Endothelial cell of umbilical vein (primary cell): ENCODE measurements at regions not wholly inside any gene's neighbourhood (a gene's known extent, or its start where the extent isn't known, plus 50 kb on each side); places are given as distances from the start of the nearest gene placed in this dataset.

Experiments
- BruUV-seq: library from RNA; stranded (reverse); fragments of 400-500 nt; replicated peaks from 2 replicates; lab custom pipeline; 2021; lab: Mats Ljungman, UMichigan
- CTCF ChIA-PET: fragments of 300-600, 350-600 bp; sonication (Branson Sonifier 250); formaldehyde crosslinking; loops from one replicate; lab custom pipeline; 2021; ENCODE audit warnings: antibody characterized with exemption, inconsistent platforms; lab: Charles Lee
- POLR2A ChIA-PET: fragments of 300-600, 350-600 bp; sonication (Branson Sonifier 250); formaldehyde crosslinking; loops from one replicate; lab custom pipeline; 2021; ENCODE audit warnings: antibody characterized with exemption, inconsistent platforms; lab: Charles Lee
- DNase-seq: peaks from one replicate; pipeline ENCODE4 v3.0.0-alpha.2; 2011; ENCODE audit warnings: low read depth, low spot score
- FAIRE-seq: peaks from 2 replicates; lab custom pipeline; 2011; peaks lifted over from hg19 to GRCh38; lab: Jason Lieb, UNC
- H2AFZ ChIP-seq: 2 replicates; pipeline ENCODE4 v1.6.0; 2012; ENCODE audit warnings: low read depth, low read length, control low read depth, inconsistent platforms
- H3K27ac ChIP-seq: 2 replicates; pipeline ENCODE4 v1.5.1; 2011; ENCODE audit warnings: low read depth, mild to moderate bottlenecking, control low read depth, low read length, moderate library complexity; ENCODE audit not compliant: insufficient read depth
- H3K27me3 ChIP-seq, 2 experiments: 2 replicates each; pipeline versions ENCODE4 v1.6.0 to v1.6.1; 2011; ENCODE audit warnings: low read length in 2 of 2, mixed read lengths in 1 of 2; ENCODE audit not compliant: control insufficient read depth in 2 of 2, insufficient read depth in 2 of 2
- H3K36me3 ChIP-seq, 2 experiments: 2 replicates in 1 of 2; 3 replicates in 1 of 2; pipeline ENCODE4 v1.5.1; 2011; ENCODE audit warnings: low read length in 2 of 2, mild to moderate bottlenecking in 1 of 2, moderate library complexity in 1 of 2; ENCODE audit not compliant: control insufficient read depth in 2 of 2, insufficient read depth in 2 of 2; ENCODE audit errors: extremely low read depth in 1 of 2
- H3K4me1 ChIP-seq: 3 replicates; pipeline ENCODE4 v1.5.1; 2011; ENCODE audit warnings: mild to moderate bottlenecking, low read length; ENCODE audit not compliant: control insufficient read depth, insufficient read depth; ENCODE audit errors: extremely low read depth
- H3K4me2 ChIP-seq: 2 replicates; pipeline ENCODE4 v1.6.1; 2011; ENCODE audit warnings: low read length, control low read depth, mixed read lengths; ENCODE audit not compliant: insufficient read depth
- H3K4me3 ChIP-seq, 3 experiments: fragments of 200-600 bp in 1 of 3; sonication (generic), shearing (Covaris generic) in 1 of 3; replicated peaks in 1 of 3; 2 replicates each; pipeline ENCODE4 v1.5.1; 2011 to 2016; ENCODE audit warnings: control low read depth in 3 of 3, low read length in 3 of 3, mild to moderate bottlenecking in 2 of 3, inconsistent platforms in 1 of 3, low read depth in 1 of 3, moderate library complexity in 1 of 3; ENCODE audit not compliant: insufficient read depth in 1 of 3
- H3K79me2 ChIP-seq: 2 replicates; pipeline ENCODE4 v1.6.0; 2012; ENCODE audit warnings: low read length, inconsistent platforms; ENCODE audit not compliant: control insufficient read depth, insufficient read depth
- H3K9ac ChIP-seq: replicated peaks from 2 replicates; pipeline ENCODE3; 2011; ENCODE audit warnings: low read length, control low read depth; ENCODE audit not compliant: insufficient read depth; ENCODE audit errors: extremely low read depth
- H3K9me1 ChIP-seq: replicated peaks from 3 replicates; pipeline ENCODE4 v1.6.0; 2011; ENCODE audit warnings: mild to moderate bottlenecking, low read length; ENCODE audit not compliant: control insufficient read depth, insufficient read depth; ENCODE audit errors: extremely low read depth
- H3K9me3 ChIP-seq: replicated peaks from 2 replicates; pipeline ENCODE4 v1.5.1; 2012; ENCODE audit warnings: low read length, inconsistent platforms; ENCODE audit not compliant: control insufficient read depth, insufficient read depth
- H4K20me1 ChIP-seq: replicated peaks from 2 replicates; pipeline ENCODE3; 2011; ENCODE audit warnings: mild to moderate bottlenecking, low read length; ENCODE audit not compliant: control insufficient read depth, insufficient read depth; ENCODE audit errors: extremely low read depth
- CTCF ChIP-seq, 2 donors: IDR thresholded peaks; 1 replicate in 1 of 2; 2 replicates in 1 of 2; pipeline ENCODE4 v1.5.1; 2011; ENCODE audit warnings: low read length in 2 of 2, mild to moderate bottlenecking in 2 of 2, moderate library complexity in 2 of 2, control low read depth in 1 of 2, inconsistent platforms in 1 of 2, low read depth in 1 of 2; ENCODE audit not compliant: insufficient read depth in 1 of 2; ENCODE audit errors: extremely low read depth in 1 of 2
- EZH2 ChIP-seq: IDR thresholded peaks from 2 replicates; pipeline ENCODE4 v1.6.1; 2012; ENCODE audit warnings: borderline replicate concordance, low read depth, mild to moderate bottlenecking, moderate library complexity, low read length, inconsistent platforms; ENCODE audit not compliant: severe bottlenecking
- FOS ChIP-seq: IDR thresholded peaks from 2 replicates; pipeline ENCODE4 v1.6.1; 2011; ENCODE audit warnings: mild to moderate bottlenecking, low read length, moderate library complexity, borderline replicate concordance; ENCODE audit not compliant: insufficient read depth
- GATA2 ChIP-seq: IDR thresholded peaks from 2 replicates; pipeline ENCODE4 v1.7.0; 2011; ENCODE audit warnings: low read depth, mild to moderate bottlenecking, moderate library complexity, mixed read lengths, low read length; ENCODE audit not compliant: insufficient read length, insufficient read depth
- JUN ChIP-seq: IDR thresholded peaks from 2 replicates; pipeline ENCODE4 v1.6.1; 2011; ENCODE audit warnings: borderline replicate concordance, low read depth; ENCODE audit not compliant: insufficient read length, insufficient read depth
- MAX ChIP-seq: IDR thresholded peaks from 2 replicates; pipeline ENCODE4 v1.6.1; 2011; ENCODE audit not compliant: insufficient read depth, insufficient read length
- MYC ChIP-seq: IDR thresholded peaks from one replicate; pipeline ENCODE4 v1.6.1; 2011; ENCODE audit warnings: mild to moderate bottlenecking, low read depth, low read length
- POLR2A ChIP-seq: IDR thresholded peaks from 2 replicates; pipeline ENCODE4 v1.6.1; 2012; ENCODE audit warnings: low read depth, mild to moderate bottlenecking, control low read depth, low read length
- POLR2AphosphoS5 ChIP-seq: IDR thresholded peaks from 2 replicates; pipeline ENCODE4 v1.6.1; 2012; ENCODE audit warnings: low read depth, mild to moderate bottlenecking, control low read depth, low read length, moderate library complexity; ENCODE audit not compliant: insufficient read depth
- dilution Hi-C: fragments of 300-500 bp; cut with MboI; formaldehyde crosslinking; loops from one replicate; pipeline ENCODE4 v1.15.0; 2019; ENCODE audit warnings: low sequenced_read_pairs; ENCODE audit not compliant: extremely low pct_ligation_motif_present
- intact Hi-C: fragments of 100-400 bp; cut with micrococcal nuclease; formaldehyde crosslinking; loops from one replicate; pipeline ENCODE4 v1.10.0; 2022

- H3K9me1 ChIP-seq: no peaks in the 10 kb centered on the region
- H3K27ac ChIP-seq: no peak overlapping the region
- no peak overlapping the region for H3K4me2 ChIP-seq
- no peaks in the 10 kb centered on the region for H3K4me1 ChIP-seq
- FAIRE-seq: no peak
- ChIA-PET CTCF (interaction anchor here (0.9 to 1.3 kb wide), 2 partner anchors 10 to 11 kb away, joined by 3 to 6 read pairs; no protein-coding TSS in a partner anchor), POLR2A (no interaction called here)
- H2AFZ ChIP-seq: no peak overlapping the region
- no peak for DNase-seq
- BruUV-seq: no TSS peak
- H3K9ac ChIP-seq: no peak overlapping the region
- H3K27me3 ChIP-seq: no peaks in the 10 kb centered on the region
- H3K4me3 ChIP-seq: no peak overlapping the region
- no peaks in the 10 kb centered on the region for H3K79me2 ChIP-seq
- no peaks in the 10 kb centered on the region for H3K36me3 ChIP-seq
- H3K9me3 ChIP-seq: no peaks in the 10 kb centered on the region
- dilution Hi-C loops: no loop called here
- intact Hi-C loops: no loop called here
- TF ChIP-seq CTCF (IDR thresholded peaks at IDR 0.05; ENCODE audit: extremely low read depth in 1 of 2, insufficient read depth in 1 of 2, low read depth in 1 of 2, low read length in 2 of 2) (no peak), JUN (no peak), POLR2A (no peak), FOS (no peak), EZH2 (no peak)
- H4K20me1 ChIP-seq: no peaks in the 10 kb centered on the region
Measured at GRCh38 chr3:151555523-151555922, 94.7 kb upstream of the IGSF10 start.

- dilution Hi-C loops: no loop called here
- Histone ChIP-seq H3K4me3 (no peak overlapping the region), H3K9me1 (no peaks in the 10 kb centered on the region), H4K20me1 (no peaks in the 10 kb centered on the region), H2AFZ (no peak overlapping the region), H3K9me3 (no peaks in the 10 kb centered on the region), H3K9ac (no peak overlapping the region), H3K4me2 (no peak overlapping the region), H3K36me3 (no peaks in the 10 kb centered on the region), H3K27me3 (no peaks in the 10 kb centered on the region), H3K79me2 (no peaks in the 10 kb centered on the region), H3K4me1 (no peaks in the 10 kb centered on the region), H3K27ac (no peak overlapping the region)
- FAIRE-seq (no peak), DNase-seq (no peak)
- CTCF ChIA-PET: no interaction called here
- POLR2A ChIA-PET: no interaction called here
- no peak for TF ChIP-seq MYC
- no peak for TF ChIP-seq EZH2
- no peak for TF ChIP-seq CTCF (IDR thresholded peaks at IDR 0.05; ENCODE audit: extremely low read depth in 1 of 2, insufficient read depth in 1 of 2, low read depth in 1 of 2, low read length in 2 of 2)
- no peak for TF ChIP-seq GATA2
- no peak for TF ChIP-seq POLR2AphosphoS5
- no peak for TF ChIP-seq JUN
- no peak for TF ChIP-seq POLR2A
- TF ChIP-seq FOS: no peak
- no peak for TF ChIP-seq MAX
- intact Hi-C loops: no loop called here
- no TSS peak for BruUV-seq
Measured at GRCh38 chr3:151553888-151554287, 93.0 kb upstream of the IGSF10 start.
